ENCODE measurements at regions not wholly inside any gene's neighbourhood (a gene's known extent, or its start where the extent isn't known, plus 50 kb on each side); places are given as distances from the start of the nearest gene placed in this dataset.
"Not testable (repeated sequence)": the region's sequence is repeated elsewhere in the genome, so short reads cannot be mapped to it uniquely, and the experiment has no call there.

DNA sequence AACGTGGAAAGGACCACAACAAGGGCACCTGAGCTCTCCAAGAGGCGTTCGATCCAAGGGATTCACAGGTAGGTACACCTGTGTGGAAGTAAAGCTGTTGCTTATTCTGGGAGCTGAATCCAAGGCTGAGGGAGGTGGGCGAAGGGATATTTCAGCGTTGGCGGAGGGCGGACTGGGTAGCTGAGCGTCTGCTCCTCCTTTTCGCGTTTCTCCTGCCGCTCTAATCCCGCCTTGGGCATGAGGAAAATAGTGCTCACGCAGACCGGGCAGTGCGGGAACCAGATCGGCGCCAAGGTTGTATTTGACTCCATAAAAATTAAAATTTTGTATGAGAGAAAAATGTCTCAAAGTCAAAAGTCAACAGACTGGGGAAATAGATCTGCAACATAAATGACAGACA lies 3966.2 kb upstream of the OR11H1 start:
- H3K9me3 Mint-ChIP-seq (ENCODE audit: low read depth) = peaks cover 26% of the 10 kb centered on the region
- not testable (repeated sequence) for H3K4me1 Mint-ChIP-seq (ENCODE audit: low read depth); H3K27ac Mint-ChIP-seq; H3K27me3 Mint-ChIP-seq; H3K4me3 Mint-ChIP-seq; H3K36me3 Mint-ChIP-seq

DNA sequence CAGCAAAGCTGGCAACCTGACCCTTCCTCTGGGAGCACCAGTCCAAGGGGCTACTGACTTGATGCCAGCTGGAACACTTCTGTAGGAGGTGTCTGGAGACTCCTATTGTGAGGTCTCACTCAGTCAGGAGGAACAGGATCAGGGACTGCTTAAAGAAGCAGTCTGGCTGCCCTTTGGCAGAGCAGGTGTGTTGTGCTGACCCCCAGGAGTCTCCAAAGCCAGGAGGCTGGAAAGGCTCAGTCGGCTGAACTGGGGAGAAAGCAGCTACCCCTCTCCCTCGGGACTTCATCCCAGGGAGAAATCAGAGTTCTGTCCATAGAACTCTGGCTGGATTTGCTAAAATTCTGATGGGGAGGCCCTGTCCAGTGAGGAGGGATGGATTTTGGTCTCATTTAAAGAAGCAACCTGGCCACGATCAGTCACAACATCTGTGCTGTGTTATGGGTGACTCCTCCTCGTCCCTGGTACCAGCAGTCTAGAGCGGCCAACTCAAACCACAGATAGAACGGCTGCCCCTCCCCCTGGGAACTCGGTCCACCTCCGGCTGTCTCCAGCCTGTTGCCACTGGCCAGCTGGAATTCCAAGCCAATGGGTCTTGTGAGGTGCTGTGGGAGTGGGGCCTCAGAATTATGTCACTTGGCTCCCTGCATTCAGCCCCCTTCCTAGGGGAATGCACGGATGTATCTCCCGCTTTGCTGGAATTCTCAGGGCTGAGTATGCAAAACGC lies 3959.0 kb upstream of the OR11H1 start:
- H3K36me3 Mint-ChIP-seq; H3K4me1 Mint-ChIP-seq (ENCODE audit: low read depth); H3K27ac Mint-ChIP-seq; H3K4me3 Mint-ChIP-seq; H3K27me3 Mint-ChIP-seq: not testable (repeated sequence)
- peaks cover 27% of the 10 kb centered on the region for H3K9me3 Mint-ChIP-seq (ENCODE audit: low read depth)

DNA sequence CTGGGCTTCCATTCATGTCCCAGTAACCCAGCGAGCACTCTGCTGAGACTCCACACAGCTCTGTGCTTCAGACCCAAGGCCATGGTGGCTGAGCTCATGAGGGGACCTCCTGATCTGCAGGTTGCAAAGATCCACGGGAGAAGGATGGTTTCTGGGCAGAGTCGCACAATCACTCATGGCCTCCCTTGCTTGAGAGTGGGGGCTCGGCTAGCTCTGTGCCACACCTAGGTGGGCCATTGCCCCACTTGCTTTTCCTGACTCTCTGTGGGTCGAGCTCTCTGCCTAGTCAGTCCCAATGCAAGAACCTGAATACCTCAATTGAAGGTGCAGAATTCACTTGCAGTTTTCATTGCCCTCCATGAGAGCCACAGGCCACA lies 3958.4 kb upstream of the OR11H1 start:
- H3K4me1 Mint-ChIP-seq (ENCODE audit: low read depth); H3K4me3 Mint-ChIP-seq; H3K27ac Mint-ChIP-seq; H3K36me3 Mint-ChIP-seq; H3K27me3 Mint-ChIP-seq: not testable (repeated sequence)
- peaks cover 29% of the 10 kb centered on the region for H3K9me3 Mint-ChIP-seq (ENCODE audit: low read depth)

DNA sequence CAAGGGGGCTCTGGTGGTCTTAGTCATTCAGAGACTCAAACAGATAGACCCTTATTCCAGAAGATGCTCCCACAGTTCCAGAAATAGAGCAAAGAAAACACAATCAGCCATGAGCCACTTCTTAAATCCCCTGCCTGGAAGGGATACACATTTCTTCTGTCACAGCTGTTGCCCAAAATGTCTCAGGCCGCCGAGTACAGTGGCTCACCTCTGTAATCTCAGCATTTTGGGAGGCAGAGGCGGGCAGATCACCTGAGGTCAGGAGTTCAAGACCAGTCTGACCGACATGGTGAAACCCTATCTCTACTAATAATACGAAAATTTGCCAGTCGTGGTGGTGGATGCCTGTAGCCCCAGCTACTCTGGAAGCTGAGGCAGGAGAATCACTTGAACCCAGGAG lies 3954.8 kb upstream of the OR11H1 start:
- peaks cover 38% of the 10 kb centered on the region for H3K9me3 Mint-ChIP-seq (ENCODE audit: low read depth)
- H3K27ac Mint-ChIP-seq; H3K4me1 Mint-ChIP-seq (ENCODE audit: low read depth); H3K27me3 Mint-ChIP-seq; H3K4me3 Mint-ChIP-seq; H3K36me3 Mint-ChIP-seq: not testable (repeated sequence)

DNA sequence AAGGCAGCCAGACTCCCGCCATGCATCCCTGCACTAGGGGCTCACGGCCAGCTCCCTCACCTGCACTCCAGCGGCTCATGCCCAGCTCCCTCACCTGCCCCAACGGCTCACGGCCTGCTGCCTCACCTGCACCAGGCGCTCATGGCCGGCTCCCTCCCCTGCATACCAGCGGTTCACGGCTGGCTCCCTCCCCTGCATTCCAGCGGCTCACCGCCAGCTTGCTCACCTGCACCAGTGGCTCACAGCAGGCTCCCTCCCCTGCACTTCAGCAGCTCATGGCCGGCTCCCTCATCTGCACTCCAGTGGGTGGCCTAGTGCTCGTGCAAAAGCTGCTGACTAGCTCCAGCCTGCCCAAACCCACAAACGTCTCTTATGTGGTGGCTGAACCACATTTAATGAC lies 3953.8 kb upstream of the OR11H1 start:
- H3K36me3 Mint-ChIP-seq; H3K27me3 Mint-ChIP-seq; H3K4me3 Mint-ChIP-seq; H3K27ac Mint-ChIP-seq; H3K4me1 Mint-ChIP-seq (ENCODE audit: low read depth): not testable (repeated sequence)
- H3K9me3 Mint-ChIP-seq (ENCODE audit: low read depth) = peaks cover 41% of the 10 kb centered on the region

DNA sequence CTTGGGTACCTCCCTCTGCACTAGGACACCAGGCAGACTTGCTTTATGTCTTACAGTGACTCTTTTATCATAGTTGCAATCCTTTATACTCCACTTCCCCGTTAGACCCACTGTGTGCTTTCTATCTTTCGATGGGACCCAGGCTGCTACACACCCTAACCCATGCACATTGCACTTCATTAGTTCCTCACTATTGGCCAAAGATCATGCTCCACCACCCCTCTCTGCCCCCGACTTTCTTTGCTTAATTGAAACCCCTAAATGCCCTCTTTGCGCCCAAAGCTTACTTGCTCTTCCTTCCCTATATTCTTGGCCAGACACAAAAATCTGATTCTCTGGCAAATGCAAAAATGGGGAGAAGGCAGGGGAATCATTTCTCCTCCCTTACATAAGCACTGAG lies 3953.3 kb upstream of the OR11H1 start:
- not testable (repeated sequence) for H3K27me3 Mint-ChIP-seq; H3K27ac Mint-ChIP-seq; H3K36me3 Mint-ChIP-seq; H3K4me1 Mint-ChIP-seq (ENCODE audit: low read depth); H3K4me3 Mint-ChIP-seq
- peaks cover 45% of the 10 kb centered on the region for H3K9me3 Mint-ChIP-seq (ENCODE audit: low read depth)

DNA sequence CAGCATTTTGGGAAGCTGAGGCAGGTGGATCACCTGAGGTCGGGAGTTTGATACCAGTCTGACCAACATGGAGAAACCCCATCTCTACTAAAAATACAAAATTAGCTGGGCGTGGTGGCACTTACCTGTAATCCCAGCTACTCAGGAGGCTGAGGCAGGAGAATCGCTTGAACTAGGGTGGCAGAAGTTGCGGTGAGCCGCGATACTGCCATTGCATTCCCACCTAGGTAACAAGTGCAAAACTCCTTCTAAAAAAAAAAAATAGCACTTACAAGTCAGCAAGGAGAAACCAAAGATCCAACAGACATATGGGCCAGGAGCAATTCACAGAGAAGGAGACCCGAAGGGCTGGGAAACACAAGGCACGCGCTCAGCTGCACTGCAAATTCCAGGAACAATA lies 3951.3 kb upstream of the OR11H1 start:
- H3K4me3 Mint-ChIP-seq; H3K27ac Mint-ChIP-seq; H3K4me1 Mint-ChIP-seq (ENCODE audit: low read depth); H3K36me3 Mint-ChIP-seq; H3K27me3 Mint-ChIP-seq: not testable (repeated sequence)
- peaks cover 46% of the 10 kb centered on the region for H3K9me3 Mint-ChIP-seq (ENCODE audit: low read depth)

DNA sequence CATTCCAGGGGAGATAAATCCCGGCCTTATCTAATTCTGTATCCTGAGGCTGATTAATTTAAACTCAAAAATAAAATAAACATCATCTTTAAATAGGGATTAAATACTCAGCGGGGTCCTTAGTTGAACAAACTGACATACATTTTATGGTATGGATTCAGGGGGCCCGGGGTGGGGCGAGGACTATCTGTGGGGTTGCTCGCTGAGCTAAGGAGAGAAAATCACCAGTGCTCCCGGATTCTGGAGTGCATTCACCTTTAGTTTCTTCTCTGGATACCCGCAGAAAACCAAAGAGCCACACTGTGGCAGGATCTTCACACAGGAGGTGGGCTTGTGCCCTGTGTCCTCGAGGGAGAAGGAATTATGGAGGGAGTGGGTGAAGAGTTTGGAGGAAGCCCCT lies 3949.9 kb upstream of the OR11H1 start:
- peaks cover 49% of the 10 kb centered on the region for H3K9me3 Mint-ChIP-seq (ENCODE audit: low read depth)
- H3K27ac Mint-ChIP-seq; H3K27me3 Mint-ChIP-seq; H3K4me1 Mint-ChIP-seq (ENCODE audit: low read depth); H3K4me3 Mint-ChIP-seq; H3K36me3 Mint-ChIP-seq: not testable (repeated sequence)

DNA sequence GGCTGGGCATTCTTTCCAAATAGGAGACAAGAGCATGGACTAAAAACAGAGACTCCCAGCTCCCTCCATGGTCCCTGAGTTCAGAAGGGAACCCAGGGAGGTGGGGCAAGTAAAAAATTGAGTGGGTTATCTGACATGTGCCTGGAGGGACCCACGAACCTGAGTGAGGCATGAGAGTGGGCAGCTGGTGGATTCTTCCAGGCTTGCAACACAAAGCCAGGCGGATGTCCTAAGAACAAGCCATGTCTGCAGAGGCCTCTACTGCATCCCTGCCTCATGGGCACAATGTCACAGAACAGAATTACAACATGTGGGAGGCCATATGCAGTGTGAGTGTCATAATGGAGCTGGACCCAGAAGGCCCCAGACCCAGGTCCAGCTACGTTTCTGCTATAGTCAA lies 3949.4 kb upstream of the OR11H1 start:
- H3K27ac Mint-ChIP-seq; H3K36me3 Mint-ChIP-seq; H3K4me1 Mint-ChIP-seq (ENCODE audit: low read depth); H3K4me3 Mint-ChIP-seq; H3K27me3 Mint-ChIP-seq: not testable (repeated sequence)
- peaks cover 54% of the 10 kb centered on the region for H3K9me3 Mint-ChIP-seq (ENCODE audit: low read depth)

DNA sequence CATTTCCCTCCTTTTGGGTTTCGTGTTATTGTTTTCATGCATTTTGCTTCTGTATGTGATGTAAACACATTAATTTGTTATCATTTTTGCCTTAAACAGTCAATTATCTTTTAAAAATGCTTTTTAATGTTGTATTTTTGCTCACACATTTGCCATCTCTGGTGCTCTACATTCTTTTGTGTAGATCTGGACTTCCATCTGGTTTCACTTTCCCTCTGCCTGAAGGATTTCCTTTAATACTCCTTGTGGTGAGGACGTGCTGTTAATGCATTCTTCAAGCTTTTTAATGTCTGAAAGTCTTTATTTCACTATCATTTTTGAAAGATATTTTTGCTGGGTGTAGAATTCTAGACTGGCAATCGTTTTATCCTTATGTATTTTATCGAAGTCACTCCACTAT lies 3945.9 kb upstream of the OR11H1 start:
- not testable (repeated sequence) for H3K27me3 Mint-ChIP-seq; H3K4me3 Mint-ChIP-seq; H3K36me3 Mint-ChIP-seq; H3K27ac Mint-ChIP-seq; H3K4me1 Mint-ChIP-seq (ENCODE audit: low read depth)
- peaks cover 41% of the 10 kb centered on the region for H3K9me3 Mint-ChIP-seq (ENCODE audit: low read depth)

DNA sequence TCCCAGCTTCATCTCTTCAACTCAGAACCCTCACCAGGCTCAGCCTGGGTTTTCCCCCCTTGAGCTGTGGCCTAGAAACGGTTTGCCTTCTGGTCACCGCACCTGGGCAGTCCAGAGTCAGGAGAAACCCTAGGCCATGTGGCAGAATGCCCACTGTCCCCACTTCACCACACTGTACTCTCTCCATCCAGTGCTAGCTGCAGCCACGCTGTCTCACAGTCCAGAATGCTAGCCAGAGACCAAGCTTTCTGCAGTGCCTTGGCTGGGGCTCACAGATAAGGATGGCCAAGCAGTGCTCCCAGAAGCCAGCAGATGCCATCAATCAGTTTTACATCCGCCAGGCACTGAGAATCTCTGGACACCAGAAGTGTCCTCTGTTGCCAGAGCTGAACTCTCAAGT lies 3943.8 kb upstream of the OR11H1 start:
- not testable (repeated sequence) for H3K36me3 Mint-ChIP-seq; H3K27ac Mint-ChIP-seq; H3K4me1 Mint-ChIP-seq (ENCODE audit: low read depth); H3K4me3 Mint-ChIP-seq; H3K27me3 Mint-ChIP-seq
- H3K9me3 Mint-ChIP-seq (ENCODE audit: low read depth) = peaks cover 33% of the 10 kb centered on the region

DNA sequence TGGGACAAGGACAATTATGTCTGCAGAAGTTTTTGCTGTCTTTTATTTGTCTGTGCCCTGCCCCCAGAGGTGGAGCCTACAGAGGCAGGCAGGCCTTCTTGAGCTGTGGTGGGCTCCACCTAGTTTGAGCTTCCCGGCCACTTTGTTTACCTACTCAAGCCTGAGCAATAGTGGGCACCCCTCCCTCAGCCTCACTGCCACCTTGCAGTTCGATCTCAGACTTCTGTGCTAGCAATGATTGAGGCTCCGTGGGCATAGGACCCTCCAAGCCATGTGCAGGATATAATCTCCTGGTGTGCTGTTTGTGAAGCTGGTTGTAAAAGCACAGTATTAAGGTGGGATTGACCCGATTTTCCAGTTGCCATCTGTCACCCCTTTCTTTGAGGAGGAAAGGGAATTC lies 3933.4 kb upstream of the OR11H1 start:
- not testable (repeated sequence) for H3K4me3 Mint-ChIP-seq; H3K27me3 Mint-ChIP-seq; H3K4me1 Mint-ChIP-seq (ENCODE audit: low read depth); H3K36me3 Mint-ChIP-seq; H3K27ac Mint-ChIP-seq
- peaks cover 29% of the 10 kb centered on the region for H3K9me3 Mint-ChIP-seq (ENCODE audit: low read depth)

DNA sequence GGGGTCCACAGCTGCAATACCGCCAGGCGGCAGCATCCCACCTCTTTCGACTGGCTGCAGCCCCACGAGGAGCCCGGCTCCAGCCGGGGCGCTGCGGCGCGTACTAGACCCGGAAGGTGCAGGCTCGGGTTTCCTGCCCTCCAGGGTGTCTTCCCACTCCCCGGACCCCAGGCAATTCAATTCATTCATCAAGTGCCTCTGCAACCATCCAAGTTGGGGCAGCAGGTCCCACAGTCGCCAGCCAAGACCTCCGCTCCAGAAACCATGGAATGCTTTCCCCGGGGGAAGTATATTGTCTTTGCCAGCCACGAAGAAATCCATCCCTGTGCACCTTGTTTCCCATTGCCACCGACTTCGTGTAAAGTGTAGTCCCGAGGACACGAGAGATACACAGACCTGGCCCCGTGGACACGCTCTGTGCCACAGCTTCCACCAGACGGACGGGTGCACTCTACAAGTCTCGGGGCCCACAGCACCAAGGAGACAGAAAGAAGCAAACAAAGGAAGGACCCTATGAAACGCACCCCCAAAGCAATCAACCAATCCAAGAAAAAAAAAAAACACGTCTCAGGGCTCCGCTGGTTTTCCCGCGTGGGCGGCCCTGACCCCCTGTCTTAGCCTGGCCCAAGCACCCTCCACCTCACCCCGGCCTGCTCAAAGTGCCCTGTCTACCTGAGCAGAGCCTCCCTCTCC lies 3930.2 kb upstream of the OR11H1 start:
- peaks cover 15% of the 10 kb centered on the region for H3K9me3 Mint-ChIP-seq (ENCODE audit: low read depth)
- H3K4me1 Mint-ChIP-seq (ENCODE audit: low read depth); H3K4me3 Mint-ChIP-seq; H3K27me3 Mint-ChIP-seq; H3K27ac Mint-ChIP-seq; H3K36me3 Mint-ChIP-seq: not testable (repeated sequence)

DNA sequence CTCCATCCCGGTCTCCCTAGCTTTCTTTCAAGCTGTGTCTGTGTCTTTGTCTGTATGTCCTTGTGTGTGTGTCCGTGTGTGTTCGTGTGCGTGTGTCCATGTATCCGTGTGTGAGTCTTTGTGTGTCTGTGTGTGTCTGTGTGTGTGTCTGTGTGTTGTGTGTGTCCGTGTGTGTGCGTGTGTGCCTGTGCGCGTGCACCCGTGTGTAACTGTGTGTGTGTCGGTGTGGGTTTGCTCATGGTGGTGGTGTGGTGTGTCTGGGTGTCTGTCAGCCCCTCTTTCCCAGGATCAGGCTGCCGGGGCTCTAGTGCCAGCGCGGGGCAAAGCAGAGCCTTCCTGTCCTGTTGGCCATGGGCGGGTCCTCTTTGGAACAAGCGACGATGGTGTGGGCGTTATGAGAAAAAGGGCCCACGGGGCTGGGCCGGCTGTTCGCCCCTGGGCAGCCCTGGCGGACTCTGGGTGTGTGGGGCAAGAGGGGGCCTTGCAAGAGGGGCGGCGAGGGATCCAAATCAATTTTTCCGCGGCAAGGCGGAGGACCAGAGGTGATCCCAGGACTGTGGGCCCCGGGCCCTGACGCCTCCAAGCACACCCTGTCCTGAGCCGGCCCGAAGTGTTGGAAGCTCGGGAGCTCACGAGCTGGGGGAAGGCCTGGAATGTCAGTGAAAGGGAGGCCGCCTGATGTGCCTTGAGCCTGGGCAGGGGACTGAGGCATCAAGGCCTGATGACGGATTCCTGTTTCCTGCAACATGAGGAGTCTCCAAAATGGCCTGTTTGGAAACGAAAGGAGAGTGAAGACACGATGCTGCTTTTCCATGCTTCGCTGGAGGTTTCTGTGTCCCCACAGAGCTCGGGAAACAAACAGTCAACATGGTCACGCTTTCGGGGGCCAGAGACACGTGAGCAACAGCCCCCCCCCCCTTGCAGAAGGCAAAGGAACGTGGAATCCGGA lies 3929.2 kb upstream of the OR11H1 start:
- H3K4me3 Mint-ChIP-seq = no peak overlapping the region
- H3K4me1 Mint-ChIP-seq (ENCODE audit: low read depth) = no peaks in the 10 kb centered on the region
- H3K27ac Mint-ChIP-seq = no peak overlapping the region
- no peaks in the 10 kb centered on the region for H3K27me3 Mint-ChIP-seq
- peaks cover 21% of the 10 kb centered on the region for H3K9me3 Mint-ChIP-seq (ENCODE audit: low read depth)
- H3K36me3 Mint-ChIP-seq = peaks cover 3% of the 10 kb centered on the region

DNA sequence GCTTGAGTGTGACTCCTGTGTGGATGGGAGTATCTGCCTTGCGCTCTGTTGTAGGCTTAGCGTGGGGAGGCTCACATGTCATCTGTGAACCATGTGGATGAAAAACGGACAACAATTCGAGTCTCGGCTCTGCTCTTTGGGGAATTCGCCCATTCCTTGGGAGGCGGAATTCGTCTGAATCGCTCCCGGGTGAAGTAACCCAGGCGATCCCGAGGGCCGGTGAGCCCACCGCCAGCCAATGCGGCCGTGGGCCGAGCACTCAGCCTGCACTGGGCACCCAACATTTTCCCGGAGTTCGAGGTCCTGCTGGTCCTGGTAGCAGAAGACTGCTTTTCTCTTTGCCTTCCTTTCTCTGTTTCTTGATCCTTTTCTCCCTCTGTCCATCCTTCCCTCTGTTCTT lies 3928.5 kb upstream of the OR11H1 start:
- peaks cover 24% of the 10 kb centered on the region for H3K9me3 Mint-ChIP-seq (ENCODE audit: low read depth)
- H3K27me3 Mint-ChIP-seq; H3K36me3 Mint-ChIP-seq; H3K27ac Mint-ChIP-seq; H3K4me3 Mint-ChIP-seq; H3K4me1 Mint-ChIP-seq (ENCODE audit: low read depth): not testable (repeated sequence)

All from activated naive CD8-positive, alpha-beta T cell (primary cell).